ENCODE measurements at regions not wholly inside any gene's neighbourhood (a gene's known extent, or its start where the extent isn't known, plus 50 kb on each side); places are given as distances from the start of the nearest gene placed in this dataset.

DNA sequence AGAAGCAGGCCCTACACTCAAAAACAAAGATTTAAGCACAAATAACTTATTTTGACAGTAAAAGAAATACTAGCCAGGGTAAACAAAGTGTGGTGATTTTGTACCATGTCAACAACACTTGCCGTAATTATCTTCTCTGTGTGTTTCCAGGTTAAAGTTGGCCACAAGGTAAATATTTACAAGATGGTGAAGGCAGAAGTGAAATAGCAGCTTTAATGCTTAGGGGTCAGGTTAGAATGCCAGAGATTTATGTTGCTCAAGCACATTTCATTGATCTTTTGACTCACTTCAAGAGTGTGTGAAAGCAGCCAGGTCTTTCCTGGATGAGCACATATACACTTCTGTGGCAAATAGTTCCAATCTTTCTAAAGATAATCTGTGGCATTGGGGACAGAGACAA lies 270.2 kb upstream of the LUZP2 start:
- TF ChIP-seq, protein P1, sequence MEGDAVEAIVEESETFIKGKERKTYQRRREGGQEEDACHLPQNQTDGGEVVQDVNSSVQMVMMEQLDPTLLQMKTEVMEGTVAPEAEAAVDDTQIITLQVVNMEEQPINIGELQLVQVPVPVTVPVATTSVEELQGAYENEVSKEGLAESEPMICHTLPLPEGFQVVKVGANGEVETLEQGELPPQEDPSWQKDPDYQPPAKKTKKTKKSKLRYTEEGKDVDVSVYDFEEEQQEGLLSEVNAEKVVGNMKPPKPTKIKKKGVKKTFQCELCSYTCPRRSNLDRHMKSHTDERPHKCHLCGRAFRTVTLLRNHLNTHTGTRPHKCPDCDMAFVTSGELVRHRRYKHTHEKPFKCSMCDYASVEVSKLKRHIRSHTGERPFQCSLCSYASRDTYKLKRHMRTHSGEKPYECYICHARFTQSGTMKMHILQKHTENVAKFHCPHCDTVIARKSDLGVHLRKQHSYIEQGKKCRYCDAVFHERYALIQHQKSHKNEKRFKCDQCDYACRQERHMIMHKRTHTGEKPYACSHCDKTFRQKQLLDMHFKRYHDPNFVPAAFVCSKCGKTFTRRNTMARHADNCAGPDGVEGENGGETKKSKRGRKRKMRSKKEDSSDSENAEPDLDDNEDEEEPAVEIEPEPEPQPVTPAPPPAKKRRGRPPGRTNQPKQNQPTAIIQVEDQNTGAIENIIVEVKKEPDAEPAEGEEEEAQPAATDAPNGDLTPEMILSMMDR (IDR thresholded peaks at IDR 0.05) = no peak
- TF ChIP-seq POLR2A (IDR thresholded peaks at IDR 0.05) = no peak
